Liver (tissue), 3 donors: ENCODE measurements at regions not wholly inside any gene's neighbourhood (a gene's known extent, or its start where the extent isn't known, plus 50 kb on each side); places are given as distances from the start of the nearest gene placed in this dataset.

Experiments
- GABPA ChIP-seq, 2 donors: IDR thresholded peaks in 1 of 2; conservative IDR thresholded peaks in 1 of 2; 2 replicates each; pipeline ENCODE4 v1.6.1; 2016; ENCODE audit warnings: antibody characterized with exemption in 2 of 2, mild to moderate bottlenecking in 1 of 2, moderate library complexity in 1 of 2
- HNF4G ChIP-seq: IDR thresholded peaks from 2 replicates; pipeline ENCODE4 v1.6.1; 2016; ENCODE audit warnings: antibody characterized with exemption
- JUND ChIP-seq, 2 donors: IDR thresholded peaks; 2 replicates each; pipeline ENCODE4 v1.6.1; 2016; ENCODE audit warnings: antibody characterized with exemption in 2 of 2
- SP1 ChIP-seq: IDR thresholded peaks from 2 replicates; pipeline ENCODE4 v1.6.1; 2018; ENCODE audit warnings: antibody characterized with exemption, mild to moderate bottlenecking
- TF ChIP-seq, protein P1 (sequence below): IDR thresholded peaks from 2 replicates; pipeline ENCODE4 v1.6.1; 2016; ENCODE audit warnings: antibody characterized with exemption
- TF ChIP-seq, protein P2 (sequence below): IDR thresholded peaks from 2 replicates; pipeline ENCODE4 v1.6.1; 2016; ENCODE audit warnings: antibody characterized with exemption
- TF ChIP-seq, protein P3 (sequence below): fragments of 150-350 bp; IDR thresholded peaks from 2 replicates; pipeline ENCODE4 v1.5.1; 2017; ENCODE audit warnings: improper control_type of control experiment, low read depth, low read length; ENCODE audit not compliant: missing input control
- TF ChIP-seq, protein P4 (sequence below): IDR thresholded peaks from 2 replicates; pipeline ENCODE4 v1.6.1; 2016; ENCODE audit warnings: antibody characterized with exemption, mild to moderate bottlenecking
- TF ChIP-seq, protein P5 (sequence below): IDR thresholded peaks from 2 replicates; pipeline ENCODE4 v1.6.1; 2016; ENCODE audit warnings: antibody characterized with exemption
- donor health status: healthy.
- donor health status: healthy.

DNA sequence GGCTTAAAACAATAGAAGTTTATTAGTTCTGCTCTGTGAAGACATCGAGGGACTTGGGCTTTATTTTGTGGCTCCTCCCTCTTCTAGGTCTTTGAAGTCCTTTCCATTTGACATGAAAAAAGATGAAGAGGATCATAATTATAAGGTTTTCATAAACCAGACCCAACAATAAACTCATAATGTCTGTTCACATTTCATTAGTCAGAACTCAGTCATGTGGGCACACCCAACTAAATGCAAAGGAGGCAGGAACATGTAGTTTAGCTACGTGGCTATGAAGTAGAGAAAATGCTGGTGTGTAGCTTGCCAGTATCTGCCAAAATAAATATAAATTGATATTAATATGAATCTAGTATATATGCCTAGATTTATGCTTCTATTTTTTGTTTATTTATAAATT, 393.9 kb upstream of the C9orf72 start:
- TF ChIP-seq, protein P1, sequence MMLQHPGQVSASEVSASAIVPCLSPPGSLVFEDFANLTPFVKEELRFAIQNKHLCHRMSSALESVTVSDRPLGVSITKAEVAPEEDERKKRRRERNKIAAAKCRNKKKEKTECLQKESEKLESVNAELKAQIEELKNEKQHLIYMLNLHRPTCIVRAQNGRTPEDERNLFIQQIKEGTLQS, result no peak
- TF ChIP-seq HNF4G (no peak), GABPA (IDR thresholded peaks at IDR 0.05 in 1 of 2, conservative IDR thresholded peaks at IDR 0.05 in 1 of 2) (no peak), JUND (IDR thresholded peaks at IDR 0.05) (no peak), SP1 (no peak)
- TF ChIP-seq, protein P2, sequence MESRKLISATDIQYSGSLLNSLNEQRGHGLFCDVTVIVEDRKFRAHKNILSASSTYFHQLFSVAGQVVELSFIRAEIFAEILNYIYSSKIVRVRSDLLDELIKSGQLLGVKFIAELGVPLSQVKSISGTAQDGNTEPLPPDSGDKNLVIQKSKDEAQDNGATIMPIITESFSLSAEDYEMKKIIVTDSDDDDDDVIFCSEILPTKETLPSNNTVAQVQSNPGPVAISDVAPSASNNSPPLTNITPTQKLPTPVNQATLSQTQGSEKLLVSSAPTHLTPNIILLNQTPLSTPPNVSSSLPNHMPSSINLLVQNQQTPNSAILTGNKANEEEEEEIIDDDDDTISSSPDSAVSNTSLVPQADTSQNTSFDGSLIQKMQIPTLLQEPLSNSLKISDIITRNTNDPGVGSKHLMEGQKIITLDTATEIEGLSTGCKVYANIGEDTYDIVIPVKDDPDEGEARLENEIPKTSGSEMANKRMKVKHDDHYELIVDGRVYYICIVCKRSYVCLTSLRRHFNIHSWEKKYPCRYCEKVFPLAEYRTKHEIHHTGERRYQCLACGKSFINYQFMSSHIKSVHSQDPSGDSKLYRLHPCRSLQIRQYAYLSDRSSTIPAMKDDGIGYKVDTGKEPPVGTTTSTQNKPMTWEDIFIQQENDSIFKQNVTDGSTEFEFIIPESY, result no peak
- TF ChIP-seq, protein P3, sequence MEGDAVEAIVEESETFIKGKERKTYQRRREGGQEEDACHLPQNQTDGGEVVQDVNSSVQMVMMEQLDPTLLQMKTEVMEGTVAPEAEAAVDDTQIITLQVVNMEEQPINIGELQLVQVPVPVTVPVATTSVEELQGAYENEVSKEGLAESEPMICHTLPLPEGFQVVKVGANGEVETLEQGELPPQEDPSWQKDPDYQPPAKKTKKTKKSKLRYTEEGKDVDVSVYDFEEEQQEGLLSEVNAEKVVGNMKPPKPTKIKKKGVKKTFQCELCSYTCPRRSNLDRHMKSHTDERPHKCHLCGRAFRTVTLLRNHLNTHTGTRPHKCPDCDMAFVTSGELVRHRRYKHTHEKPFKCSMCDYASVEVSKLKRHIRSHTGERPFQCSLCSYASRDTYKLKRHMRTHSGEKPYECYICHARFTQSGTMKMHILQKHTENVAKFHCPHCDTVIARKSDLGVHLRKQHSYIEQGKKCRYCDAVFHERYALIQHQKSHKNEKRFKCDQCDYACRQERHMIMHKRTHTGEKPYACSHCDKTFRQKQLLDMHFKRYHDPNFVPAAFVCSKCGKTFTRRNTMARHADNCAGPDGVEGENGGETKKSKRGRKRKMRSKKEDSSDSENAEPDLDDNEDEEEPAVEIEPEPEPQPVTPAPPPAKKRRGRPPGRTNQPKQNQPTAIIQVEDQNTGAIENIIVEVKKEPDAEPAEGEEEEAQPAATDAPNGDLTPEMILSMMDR, result no peak
- TF ChIP-seq, protein P4, sequence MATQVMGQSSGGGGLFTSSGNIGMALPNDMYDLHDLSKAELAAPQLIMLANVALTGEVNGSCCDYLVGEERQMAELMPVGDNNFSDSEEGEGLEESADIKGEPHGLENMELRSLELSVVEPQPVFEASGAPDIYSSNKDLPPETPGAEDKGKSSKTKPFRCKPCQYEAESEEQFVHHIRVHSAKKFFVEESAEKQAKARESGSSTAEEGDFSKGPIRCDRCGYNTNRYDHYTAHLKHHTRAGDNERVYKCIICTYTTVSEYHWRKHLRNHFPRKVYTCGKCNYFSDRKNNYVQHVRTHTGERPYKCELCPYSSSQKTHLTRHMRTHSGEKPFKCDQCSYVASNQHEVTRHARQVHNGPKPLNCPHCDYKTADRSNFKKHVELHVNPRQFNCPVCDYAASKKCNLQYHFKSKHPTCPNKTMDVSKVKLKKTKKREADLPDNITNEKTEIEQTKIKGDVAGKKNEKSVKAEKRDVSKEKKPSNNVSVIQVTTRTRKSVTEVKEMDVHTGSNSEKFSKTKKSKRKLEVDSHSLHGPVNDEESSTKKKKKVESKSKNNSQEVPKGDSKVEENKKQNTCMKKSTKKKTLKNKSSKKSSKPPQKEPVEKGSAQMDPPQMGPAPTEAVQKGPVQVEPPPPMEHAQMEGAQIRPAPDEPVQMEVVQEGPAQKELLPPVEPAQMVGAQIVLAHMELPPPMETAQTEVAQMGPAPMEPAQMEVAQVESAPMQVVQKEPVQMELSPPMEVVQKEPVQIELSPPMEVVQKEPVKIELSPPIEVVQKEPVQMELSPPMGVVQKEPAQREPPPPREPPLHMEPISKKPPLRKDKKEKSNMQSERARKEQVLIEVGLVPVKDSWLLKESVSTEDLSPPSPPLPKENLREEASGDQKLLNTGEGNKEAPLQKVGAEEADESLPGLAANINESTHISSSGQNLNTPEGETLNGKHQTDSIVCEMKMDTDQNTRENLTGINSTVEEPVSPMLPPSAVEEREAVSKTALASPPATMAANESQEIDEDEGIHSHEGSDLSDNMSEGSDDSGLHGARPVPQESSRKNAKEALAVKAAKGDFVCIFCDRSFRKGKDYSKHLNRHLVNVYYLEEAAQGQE, result no peak
- TF ChIP-seq, protein P5, sequence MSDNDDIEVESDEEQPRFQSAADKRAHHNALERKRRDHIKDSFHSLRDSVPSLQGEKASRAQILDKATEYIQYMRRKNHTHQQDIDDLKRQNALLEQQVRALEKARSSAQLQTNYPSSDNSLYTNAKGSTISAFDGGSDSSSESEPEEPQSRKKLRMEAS, result no peak
